NCI-H510A treated with DMSO at 0.1 percent for 48 hours (cell line): ENCODE measurements at regions not wholly inside any gene's neighbourhood (a gene's known extent, or its start where the extent isn't known, plus 50 kb on each side); places are given as distances from the start of the nearest gene placed in this dataset.
"Not testable (repeated sequence)": the region's sequence is repeated elsewhere in the genome, so short reads cannot be mapped to it uniquely, and the experiment has no call there.

Experiments used
- DNase-seq: peaks from one replicate; lab custom pipeline; 2025; lab: John Stamatoyannopoulos, UW

DNA sequence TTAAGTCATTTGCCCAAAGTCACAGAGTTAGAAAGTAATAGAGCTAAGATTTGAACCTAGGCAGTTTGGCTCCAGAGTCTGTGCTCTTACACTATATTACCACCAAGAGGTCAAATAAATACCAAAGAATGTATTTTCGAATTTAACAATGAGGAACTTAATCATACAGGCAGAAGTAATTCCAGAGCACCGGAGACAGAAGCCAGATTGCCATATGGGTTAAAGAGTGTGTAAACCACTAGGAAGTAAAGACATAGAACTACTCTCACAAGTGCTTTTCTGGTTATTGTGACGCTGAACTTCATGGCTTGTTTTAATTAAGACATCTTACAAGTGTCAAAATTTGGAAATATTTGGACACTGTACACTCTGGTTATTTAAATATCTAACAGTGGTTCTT, 114.5 kb upstream of the NBPF19 start:
- DNase-seq: not testable (repeated sequence)

DNA sequence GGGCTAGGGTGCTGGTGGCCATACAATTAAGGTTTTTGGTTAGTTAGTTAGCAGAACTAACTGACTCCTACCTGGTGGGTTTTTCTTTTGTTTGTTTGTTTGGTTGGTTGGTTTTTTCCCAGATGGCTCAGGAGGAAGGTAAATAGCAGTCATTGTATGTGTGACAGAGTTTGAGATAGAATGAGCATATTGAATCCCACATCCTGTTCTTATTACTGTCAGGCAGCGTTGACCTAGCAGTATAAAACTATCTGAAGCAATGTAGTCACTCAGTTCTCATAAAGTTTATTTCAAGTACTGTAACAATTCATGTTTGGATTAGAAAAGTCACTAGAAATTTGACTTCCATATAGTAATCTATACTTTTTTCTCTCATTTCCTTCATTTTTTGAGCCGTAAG, 113.5 kb upstream of the NBPF19 start:
- DNase-seq: not testable (repeated sequence)

DNA sequence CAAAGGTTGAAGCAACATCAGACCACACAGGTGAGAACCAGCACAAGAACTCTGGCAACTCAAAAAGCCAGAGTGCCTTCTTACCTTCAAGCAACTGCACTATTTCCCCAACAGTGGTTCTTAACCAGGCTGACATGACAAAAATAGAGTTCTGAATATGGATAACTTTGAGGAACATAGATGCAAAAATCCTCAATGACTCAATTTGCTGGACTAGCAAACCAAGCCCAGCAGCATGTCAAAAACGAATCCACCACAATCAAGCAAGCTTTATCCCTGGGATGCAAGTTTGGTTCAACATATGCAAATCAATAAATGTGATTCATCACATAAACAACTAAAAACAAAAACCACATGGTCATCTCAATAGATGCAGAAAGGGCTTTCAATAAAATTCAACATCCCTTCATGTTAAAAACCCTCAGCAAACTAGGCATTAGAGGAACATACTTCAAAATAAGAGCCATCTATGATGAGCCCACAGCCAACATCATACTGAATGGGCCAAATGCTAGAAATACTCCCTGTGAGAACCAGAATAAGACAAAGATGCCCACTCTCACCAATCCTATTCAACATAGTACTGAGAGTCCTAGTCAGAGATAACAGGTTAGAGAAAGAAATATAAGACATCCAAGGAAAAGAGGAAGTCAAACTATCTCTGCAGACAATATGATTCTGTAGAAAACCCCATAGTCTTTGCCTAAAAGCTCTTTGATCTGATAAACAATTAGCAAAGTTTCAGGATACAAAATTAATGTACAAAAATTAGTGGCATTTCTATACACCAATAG, 110.5 kb upstream of the NBPF19 start:
- DNase-seq: not testable (repeated sequence)

GRCh38 chr1:149366402-149366801, 108.4 kb upstream of the NBPF19 start:
- DNase-seq: not testable (repeated sequence)

- DNase-seq: not testable (repeated sequence)
These were observed 107.3 kb upstream of the NBPF19 start for GRCh38 chr1:149367472-149368044.

DNA sequence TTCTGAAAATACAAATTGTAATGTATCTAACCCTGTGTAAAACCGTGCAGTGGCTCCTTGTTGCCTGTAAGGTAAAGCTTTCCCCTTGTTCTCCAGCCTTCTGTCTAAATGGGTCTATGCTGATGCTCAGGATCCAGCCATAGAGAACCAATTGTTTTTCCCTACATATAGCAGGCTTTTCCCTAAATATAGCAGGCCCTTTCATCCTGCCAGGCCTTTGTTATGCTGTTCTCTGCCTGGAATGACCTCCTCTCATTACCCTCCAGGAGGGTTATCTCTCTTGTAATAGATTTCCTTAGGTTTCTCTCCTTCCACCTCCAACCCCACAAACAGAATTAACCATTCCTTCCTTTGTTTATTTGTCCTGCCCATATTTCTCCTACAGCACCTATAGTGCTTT, 106.5 kb upstream of the NBPF19 start:
- not testable (repeated sequence) for DNase-seq

- DNase-seq: not testable (repeated sequence)
These were observed 105.8 kb upstream of the NBPF19 start for GRCh38 chr1:149369081-149369480.

- DNase-seq: not testable (repeated sequence)
These were observed 102.9 kb upstream of the NBPF19 start for GRCh38 chr1:149371955-149372354.

GRCh38 chr1:149378462-149378861, 96.4 kb upstream of the NBPF19 start:
- DNase-seq: not testable (repeated sequence)

DNA sequence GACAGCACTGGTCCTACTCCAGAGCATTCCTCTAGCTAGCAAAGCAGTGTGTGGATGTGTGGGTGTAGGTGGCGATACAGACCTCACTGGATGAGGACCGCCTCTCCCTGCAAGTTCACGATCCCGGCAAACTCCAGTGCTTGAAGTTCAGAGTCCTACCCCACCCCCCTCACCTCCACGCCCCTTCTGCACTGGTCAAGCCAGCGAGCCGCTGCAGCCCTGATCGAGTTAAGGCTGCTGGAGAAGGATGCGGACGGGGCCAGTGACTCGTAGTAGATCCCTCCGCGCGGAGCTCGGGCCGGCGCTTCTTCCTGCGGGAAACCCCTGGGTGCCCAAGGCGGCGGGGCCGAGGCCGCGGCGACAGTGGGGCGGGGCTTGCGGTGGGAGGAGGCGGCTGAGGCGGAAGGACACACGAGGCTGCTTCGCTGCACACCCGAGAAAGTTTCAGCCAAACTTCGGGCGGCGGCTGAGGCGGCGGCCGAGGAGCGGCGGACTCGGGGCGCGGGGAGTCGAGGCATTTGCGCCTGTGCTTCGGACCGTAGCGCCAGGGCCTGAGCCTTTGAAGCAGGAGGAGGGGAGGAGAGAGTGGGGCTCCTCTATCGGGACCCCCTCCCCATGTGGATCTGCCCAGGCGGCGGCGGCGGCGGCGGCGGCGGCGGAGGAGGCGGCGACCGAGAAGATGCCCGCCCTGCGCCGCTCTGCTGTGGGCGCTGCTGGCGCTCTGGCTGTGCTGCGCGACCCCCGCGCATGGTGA, 84.5 kb upstream of the NBPF19 start:
- peak; percentile 2 for DNase-seq

GRCh38 chr1:149390931-149391330, 83.9 kb upstream of the NBPF19 start:
- DNase-seq: not testable (repeated sequence)

DNA sequence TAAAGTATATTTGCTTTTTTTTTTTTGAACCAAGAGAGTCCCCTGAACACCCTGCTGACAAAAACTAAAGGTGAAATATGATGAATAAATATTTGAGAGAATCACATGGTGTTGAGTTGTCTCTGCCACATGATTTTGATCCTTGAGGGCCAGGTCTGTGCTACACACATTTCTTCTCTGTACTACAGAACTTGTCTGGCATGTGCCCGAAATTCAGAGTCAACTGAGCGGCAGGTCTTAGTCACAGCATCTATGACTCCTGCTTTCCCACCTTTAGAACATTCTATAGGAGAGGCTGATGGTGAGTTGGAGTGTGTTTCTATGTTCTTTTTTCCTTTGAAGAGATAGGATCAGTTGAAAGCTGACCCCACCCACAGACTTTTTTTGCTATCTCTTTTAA, 79.0 kb upstream of the NBPF19 start:
- DNase-seq: not testable (repeated sequence)

- not testable (repeated sequence) for DNase-seq
These were observed 76.3 kb upstream of the NBPF19 start for GRCh38 chr1:149398527-149398926.

DNA sequence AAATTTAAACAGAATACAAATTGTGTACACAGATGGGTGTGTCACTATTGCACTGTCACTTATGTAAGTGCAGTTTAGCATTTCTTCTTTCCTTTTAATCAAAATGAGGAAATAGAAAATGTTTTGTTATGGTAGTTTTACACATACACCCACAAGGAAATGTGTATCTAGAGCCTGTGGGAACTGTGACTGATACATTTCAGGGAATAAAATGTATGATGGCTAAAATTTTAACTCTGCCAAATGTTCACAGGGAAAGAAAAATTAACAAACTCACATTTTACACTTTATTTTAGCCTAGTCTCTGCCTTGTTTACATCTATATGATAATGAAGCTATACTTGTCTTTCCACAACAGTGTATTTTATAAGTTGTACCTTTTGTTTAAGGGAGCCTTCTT, 66.4 kb upstream of the NBPF19 start:
- not testable (repeated sequence) for DNase-seq

GRCh38 chr1:149415373-149415772, 59.5 kb upstream of the NBPF19 start:
- DNase-seq: not testable (repeated sequence)

DNA sequence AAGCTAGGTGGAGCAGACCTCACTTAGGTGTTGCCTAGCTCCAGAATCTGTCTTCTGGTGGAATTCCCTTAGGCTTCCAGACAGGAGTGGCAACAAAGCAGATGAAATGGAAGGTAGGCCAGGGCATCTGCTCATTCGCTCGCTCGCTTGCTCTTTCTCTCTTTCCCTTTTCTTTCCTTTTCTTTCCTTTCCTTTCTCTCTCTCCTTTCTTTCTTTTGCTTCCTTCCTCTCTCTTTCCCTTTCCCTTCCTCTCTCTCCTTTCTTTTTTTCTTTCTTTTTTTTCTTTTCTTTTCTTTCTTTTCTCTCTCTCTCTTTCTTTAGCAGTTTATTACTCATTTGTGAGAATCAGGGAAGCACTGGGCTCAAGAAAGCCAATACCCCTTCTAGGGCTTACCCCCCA, 56.1 kb upstream of the NBPF19 start:
- not testable (repeated sequence) for DNase-seq

GRCh38 chr1:149423122-149423521, 51.7 kb upstream of the NBPF19 start:
- DNase-seq: not testable (repeated sequence)
